Panc1 (cell line): ENCODE measurements at regions not wholly inside any gene's neighbourhood (a gene's known extent, or its start where the extent isn't known, plus 50 kb on each side); places are given as distances from the start of the nearest gene placed in this dataset.

ENCODE experiments used
- CTCF ChIP-seq: fragments of 450-650 bp; IDR thresholded peaks from 2 replicates; pipeline ENCODE4 v1.5.1; 2017; ENCODE audit warnings: mild to moderate bottlenecking
- POLR2AphosphoS5 ChIP-seq: IDR thresholded peaks from 2 replicates; pipeline ENCODE4 v1.6.1; 2012; ENCODE audit warnings: mild to moderate bottlenecking, low read depth, low read length, moderate library complexity
- REST ChIP-seq, 2 experiments: IDR thresholded peaks; 2 replicates each; pipeline ENCODE4 v1.6.1; 2011 to 2012; ENCODE audit warnings: low read depth in 2 of 2, control low read depth in 1 of 2, low read length in 1 of 2, mild to moderate bottlenecking in 1 of 2, moderate library complexity in 1 of 2; ENCODE audit not compliant: insufficient read depth in 1 of 2
- SIN3A ChIP-seq: IDR thresholded peaks from 2 replicates; pipeline ENCODE4 v1.6.1; 2012; ENCODE audit warnings: low read depth, mild to moderate bottlenecking, low read length, moderate library complexity, borderline replicate concordance; ENCODE audit not compliant: insufficient read depth

- no peak for TF ChIP-seq POLR2AphosphoS5
- no peak for TF ChIP-seq CTCF
- TF ChIP-seq SIN3A = no peak
- TF ChIP-seq REST (IDR thresholded peaks at IDR 0.05; ENCODE audit: insufficient read depth in 1 of 2, low read depth in 2 of 2, low read length in 1 of 2) = no peak
Measured at GRCh38 chr16:8496364-8496763, 93.9 kb downstream of the TMEM114 start.
